HEK293 (cell line): ENCODE measurements at regions not wholly inside any gene's neighbourhood (a gene's known extent, or its start where the extent isn't known, plus 50 kb on each side); places are given as distances from the start of the nearest gene placed in this dataset.
"Not testable (repeated sequence)": the region's sequence is repeated elsewhere in the genome, so short reads cannot be mapped to it uniquely, and the experiment has no call there.

ENCODE experiments used
- ATF2 ChIP-seq: fragments of 450-650 bp; formaldehyde crosslinking; IDR thresholded peaks from 2 replicates; pipeline ENCODE4 v1.5.1; 2016; ENCODE audit warnings: missing biosample characterization, missing genetic modification characterization, low read depth
- CTCF ChIP-seq: fragments of 450-650 bp; formaldehyde crosslinking; IDR thresholded peaks from 2 replicates; pipeline ENCODE4 v1.5.1; 2016; ENCODE audit warnings: missing biosample characterization, missing genetic modification characterization
- GFI1B ChIP-seq: fragments of 450-650 bp; formaldehyde crosslinking; IDR thresholded peaks from 2 replicates; pipeline ENCODE4 v1.5.1; 2016; ENCODE audit warnings: missing biosample characterization, missing genetic modification characterization
- PBX3 ChIP-seq: sonication (generic); formaldehyde crosslinking; IDR thresholded peaks from 2 replicates; pipeline ENCODE4 v1.8.1; 2022; ENCODE audit warnings: mild to moderate bottlenecking, moderate library complexity, missing genetic modification reagents
- ZNF133 ChIP-seq: fragments of 450-650 bp; formaldehyde crosslinking; IDR thresholded peaks from 2 replicates; pipeline ENCODE4 v1.5.1; 2016; ENCODE audit warnings: missing biosample characterization, missing genetic modification characterization
- ZNF274 ChIP-seq, 2 experiments: fragments of 200-500 bp in 1 of 2; fragments of 450-650 bp in 1 of 2; sonication (Bioruptor generic) in 1 of 2; formaldehyde crosslinking in 1 of 2; IDR thresholded peaks; 2 replicates each; pipeline versions ENCODE4 v1.5.1 to v1.6.1; 2014 to 2016; ENCODE audit warnings: borderline replicate concordance in 1 of 2, inconsistent platforms in 1 of 2, low read length in 1 of 2, missing biosample characterization in 1 of 2, missing genetic modification characterization in 1 of 2
- ZNF280D ChIP-seq: fragments of 450-650 bp; formaldehyde crosslinking; IDR thresholded peaks from 2 replicates; pipeline ENCODE4 v1.5.1; 2016; ENCODE audit warnings: missing biosample characterization, missing genetic modification characterization
- ZNF514 ChIP-seq: fragments of 450-650 bp; formaldehyde crosslinking; IDR thresholded peaks from 2 replicates; pipeline ENCODE4 v1.5.1; 2016; ENCODE audit warnings: missing biosample characterization, missing genetic modification characterization
- ZNF629 ChIP-seq: fragments of 450-650 bp; formaldehyde crosslinking; IDR thresholded peaks from 2 replicates; pipeline ENCODE4 v1.5.1; 2017; ENCODE audit warnings: missing biosample characterization, missing genetic modification characterization
- ZNF664 ChIP-seq: fragments of 450-650 bp; formaldehyde crosslinking; IDR thresholded peaks from 2 replicates; pipeline ENCODE4 v1.5.1; 2016; ENCODE audit warnings: missing biosample characterization, missing genetic modification characterization
- ZNF677 ChIP-seq: fragments of 450-650 bp; IDR thresholded peaks from 2 replicates; pipeline ENCODE4 v1.5.0; 2018; ENCODE audit warnings: missing biosample characterization, mild to moderate bottlenecking, missing genetic modification characterization, moderate library complexity

- TF ChIP-seq ZNF514 (tag by site-specific recombination); CTCF (tag by site-specific recombination); ZNF677 (tag by site-specific recombination); ZNF274 (IDR thresholded peaks at IDR 0.05; ENCODE audit: low read length); ZNF274 (tag by site-specific recombination; IDR thresholded peaks at IDR 0.05; ENCODE audit: borderline replicate concordance); ZNF280D (tag by site-specific recombination); ZNF133 (tag by site-specific recombination); ATF2 (tag by site-specific recombination); GFI1B (tag by site-specific recombination); ZNF629 (tag by site-specific recombination); PBX3 (CRISPR knock-in tag); ZNF664 (tag by site-specific recombination): not testable (repeated sequence)
Measured at GRCh38 chr3:75332090-75332489, 332.0 kb upstream of the FRG2C start.
